Suprapubic skin (tissue), 4 donors: ENCODE measurements at regions not wholly inside any gene's neighbourhood (a gene's known extent, or its start where the extent isn't known, plus 50 kb on each side); places are given as distances from the start of the nearest gene placed in this dataset.

Experiments used
- CTCF ChIP-seq, 2 donors: fragments of 200-600 bp in 1 of 2; fragments of 450-650 bp in 1 of 2; sonication (generic) in 1 of 2; IDR thresholded peaks; one replicate each; pipeline ENCODE4 v1.5.1; 2016 to 2019; ENCODE audit warnings: antibody characterized with exemption in 2 of 2, mild to moderate bottlenecking in 1 of 2, moderate library complexity in 1 of 2
- EP300 ChIP-seq: sonication (generic); formaldehyde crosslinking; IDR thresholded peaks from one replicate; pipeline ENCODE4 v1.6.1; 2017; ENCODE audit warnings: antibody characterized with exemption
- POLR2A ChIP-seq, 2 donors: fragments of 450-650 bp; IDR thresholded peaks; one replicate each; pipeline ENCODE4 v1.6.1; 2017; ENCODE audit warnings: antibody characterized with exemption in 2 of 2, mild to moderate bottlenecking in 2 of 2, moderate library complexity in 2 of 2
- POLR2AphosphoS5 ChIP-seq, 3 donors: sonication (generic); formaldehyde crosslinking; IDR thresholded peaks; one replicate each; pipeline ENCODE4 v1.6.1; 2017; ENCODE audit warnings: antibody characterized with exemption in 3 of 3

GRCh38 chr6:91273729-91274128, 686.9 kb upstream of the MAP3K7 start:
- no peak for TF ChIP-seq POLR2A (IDR thresholded peaks at IDR 0.05)
- TF ChIP-seq CTCF (IDR thresholded peaks at IDR 0.05), result no peak
- TF ChIP-seq EP300, result no peak
- TF ChIP-seq POLR2AphosphoS5 (IDR thresholded peaks at IDR 0.05), result no peak
